Fibroblast of lung (primary cell): ENCODE measurements at regions not wholly inside any gene's neighbourhood (a gene's known extent, or its start where the extent isn't known, plus 50 kb on each side); places are given as distances from the start of the nearest gene placed in this dataset.

Experiments used
- DNase-seq, 2 donors: peaks; one replicate each; pipeline versions ENCODE4 v3.0.0 to v3.0.0-alpha.2; 2010; ENCODE audit warnings: low read depth in 2 of 2
- H2AFZ ChIP-seq: 2 replicates; pipeline ENCODE4 v1.5.1; 2012; ENCODE audit warnings: low read length, control low read depth, inconsistent platforms
- H3K27ac ChIP-seq: 2 replicates; pipeline ENCODE4 v1.5.1; 2011; ENCODE audit warnings: low read length, control low read depth; ENCODE audit not compliant: insufficient read depth
- H3K27me3 ChIP-seq: 2 replicates; pipeline ENCODE4 v1.5.1; 2011; ENCODE audit warnings: mild to moderate bottlenecking, low read length; ENCODE audit not compliant: control insufficient read depth, insufficient read depth
- H3K36me3 ChIP-seq: 2 replicates; pipeline ENCODE4 v1.5.1; 2011; ENCODE audit warnings: low read length; ENCODE audit not compliant: control insufficient read depth, insufficient read depth
- H3K4me1 ChIP-seq: 2 replicates; pipeline ENCODE4 v1.5.1; 2011; ENCODE audit warnings: low read length; ENCODE audit not compliant: control insufficient read depth, insufficient read depth; ENCODE audit errors: extremely low read depth
- H3K4me2 ChIP-seq: 2 replicates; pipeline ENCODE4 v1.5.1; 2011; ENCODE audit warnings: low read length, control low read depth; ENCODE audit not compliant: insufficient read depth; ENCODE audit errors: extremely low read depth
- H3K4me3 ChIP-seq, 4 experiments: fragments of 200-600 bp in 1 of 4; sonication (generic) in 1 of 4; replicated peaks in 1 of 4; 2 replicates each; pipeline ENCODE4 v1.5.1; 2011 to 2016; ENCODE audit warnings: low read length in 4 of 4, low read depth in 3 of 4, mild to moderate bottlenecking in 3 of 4, control low read depth in 2 of 4, inconsistent platforms in 1 of 4, mixed read lengths in 1 of 4; ENCODE audit not compliant: insufficient read depth in 1 of 4; ENCODE audit errors: control extremely low read depth in 1 of 4
- H3K79me2 ChIP-seq: 2 replicates; pipeline ENCODE4 v1.5.1; 2012; ENCODE audit warnings: mild to moderate bottlenecking, low read length, inconsistent platforms; ENCODE audit not compliant: control insufficient read depth, insufficient read depth
- H3K9ac ChIP-seq: 2 replicates; pipeline ENCODE4 v1.5.1; 2011; ENCODE audit warnings: mild to moderate bottlenecking, low read length, control low read depth; ENCODE audit not compliant: insufficient read depth
- H3K9me3 ChIP-seq: 2 replicates; pipeline ENCODE4 v1.5.1; 2012; ENCODE audit warnings: low read depth, low read length; ENCODE audit not compliant: control insufficient read depth, insufficient read depth
- H4K20me1 ChIP-seq: 2 replicates; pipeline ENCODE4 v1.5.1; 2011; ENCODE audit warnings: low read length; ENCODE audit not compliant: control insufficient read depth, insufficient read depth; ENCODE audit errors: extremely low read depth
- EZH2 ChIP-seq: IDR thresholded peaks from 2 replicates; pipeline ENCODE4 v1.5.1; 2012; ENCODE audit warnings: low read length, control low read depth, mild to moderate bottlenecking; ENCODE audit errors: missing control alignments
- TF ChIP-seq, protein P1 (sequence below), 2 donors: IDR thresholded peaks in 1 of 2; conservative IDR thresholded peaks in 1 of 2; 1 replicate in 1 of 2; 2 replicates in 1 of 2; pipeline ENCODE4 v1.5.1; 2011 to 2012; ENCODE audit warnings: low read length in 2 of 2, control low read depth in 1 of 2, inconsistent platforms in 1 of 2, low read depth in 1 of 2, mild to moderate bottlenecking in 1 of 2

DNA sequence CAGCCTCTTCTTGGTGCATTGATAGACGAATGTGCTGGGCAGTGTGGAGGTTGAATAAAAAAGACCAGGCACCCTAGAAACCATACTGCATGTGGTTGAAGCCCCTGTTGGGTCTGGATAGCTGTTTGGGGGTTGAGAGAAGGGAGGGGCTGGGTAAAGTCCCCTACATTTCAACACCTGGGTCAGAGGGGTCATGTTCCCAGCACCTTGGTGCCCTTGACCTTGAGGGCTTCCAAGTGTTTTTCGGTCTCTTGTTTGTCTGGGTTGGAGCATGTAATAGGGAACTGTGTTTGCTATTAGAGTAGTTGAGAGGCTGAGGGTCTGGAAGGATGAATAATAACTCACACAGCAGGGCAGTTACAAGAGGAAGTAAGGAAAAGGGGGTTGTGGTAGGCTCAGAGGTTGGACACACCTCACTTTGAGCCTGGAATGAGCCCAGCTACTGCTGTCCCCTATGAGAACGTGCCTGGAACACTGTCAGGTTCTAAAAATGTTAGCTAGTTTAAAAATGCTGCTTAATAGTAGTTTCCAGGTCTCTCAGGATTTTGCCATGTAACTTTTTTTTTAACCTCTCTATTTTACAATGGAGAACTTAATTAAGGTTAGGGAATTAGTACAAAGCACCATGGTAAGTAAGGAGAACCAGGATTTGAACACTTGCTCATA lies 155.2 kb upstream of the SPRY4 start:
- Histone ChIP-seq H3K9me3 (no peaks in the 10 kb centered on the region), H4K20me1 (no peaks in the 10 kb centered on the region), H3K79me2 (no peaks in the 10 kb centered on the region)

DNA sequence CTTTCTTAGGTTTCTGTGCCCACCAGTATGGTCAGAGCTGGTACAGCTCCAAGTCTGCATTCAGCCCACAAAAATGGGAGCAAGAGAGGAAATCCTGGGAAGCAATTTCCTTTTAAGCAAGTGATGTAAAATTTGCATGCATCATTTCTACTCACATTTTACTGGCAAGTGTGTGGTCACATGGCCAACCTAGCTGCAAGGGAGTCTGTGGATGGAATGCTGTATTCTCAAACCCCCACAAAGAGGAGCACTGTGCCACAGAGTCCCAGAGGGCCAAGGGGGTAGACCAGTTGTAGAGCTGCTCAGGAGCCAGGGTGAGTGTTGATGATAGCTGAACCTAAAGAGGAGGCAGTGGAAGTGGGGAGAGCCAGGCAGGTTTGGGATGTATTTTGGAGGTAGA lies 154.3 kb upstream of the SPRY4 start:
- Histone ChIP-seq H3K27ac (no peak overlapping the region), H3K4me3 (no peak overlapping the region), H3K27me3 (no peaks in the 10 kb centered on the region), H3K4me1 (peaks cover under 1% of the 10 kb centered on the region), H3K9ac (no peak overlapping the region), H3K36me3 (no peaks in the 10 kb centered on the region), H2AFZ (no peak overlapping the region), H3K79me2 (no peaks in the 10 kb centered on the region), H4K20me1 (no peaks in the 10 kb centered on the region), H3K4me2 (no peak overlapping the region), H3K9me3 (no peaks in the 10 kb centered on the region)
- TF ChIP-seq EZH2: no peak
- TF ChIP-seq, protein P1, sequence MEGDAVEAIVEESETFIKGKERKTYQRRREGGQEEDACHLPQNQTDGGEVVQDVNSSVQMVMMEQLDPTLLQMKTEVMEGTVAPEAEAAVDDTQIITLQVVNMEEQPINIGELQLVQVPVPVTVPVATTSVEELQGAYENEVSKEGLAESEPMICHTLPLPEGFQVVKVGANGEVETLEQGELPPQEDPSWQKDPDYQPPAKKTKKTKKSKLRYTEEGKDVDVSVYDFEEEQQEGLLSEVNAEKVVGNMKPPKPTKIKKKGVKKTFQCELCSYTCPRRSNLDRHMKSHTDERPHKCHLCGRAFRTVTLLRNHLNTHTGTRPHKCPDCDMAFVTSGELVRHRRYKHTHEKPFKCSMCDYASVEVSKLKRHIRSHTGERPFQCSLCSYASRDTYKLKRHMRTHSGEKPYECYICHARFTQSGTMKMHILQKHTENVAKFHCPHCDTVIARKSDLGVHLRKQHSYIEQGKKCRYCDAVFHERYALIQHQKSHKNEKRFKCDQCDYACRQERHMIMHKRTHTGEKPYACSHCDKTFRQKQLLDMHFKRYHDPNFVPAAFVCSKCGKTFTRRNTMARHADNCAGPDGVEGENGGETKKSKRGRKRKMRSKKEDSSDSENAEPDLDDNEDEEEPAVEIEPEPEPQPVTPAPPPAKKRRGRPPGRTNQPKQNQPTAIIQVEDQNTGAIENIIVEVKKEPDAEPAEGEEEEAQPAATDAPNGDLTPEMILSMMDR (conservative IDR thresholded peaks at IDR 0.05 in 1 of 2, IDR thresholded peaks at IDR 0.05 in 1 of 2; ENCODE audit: low read depth in 1 of 2, low read length in 2 of 2): no peak
- DNase-seq: no peak

More for the DNA sequence above, 155.2 kb upstream of the SPRY4 start:
- TF ChIP-seq EZH2: no peak
- TF ChIP-seq, protein P1 (conservative IDR thresholded peaks at IDR 0.05 in 1 of 2, IDR thresholded peaks at IDR 0.05 in 1 of 2; ENCODE audit: low read depth in 1 of 2, low read length in 2 of 2): no peak
- no peak overlapping the region for H3K9ac ChIP-seq
- no peak overlapping the region for H3K4me2 ChIP-seq
- no peak overlapping the region for H3K4me3 ChIP-seq
- DNase-seq: no peak
- no peaks in the 10 kb centered on the region for H3K36me3 ChIP-seq
- H3K27ac ChIP-seq: no peak overlapping the region
- H2AFZ ChIP-seq: no peak overlapping the region
- H3K4me1 ChIP-seq: no peaks in the 10 kb centered on the region
- no peaks in the 10 kb centered on the region for H3K27me3 ChIP-seq

DNA sequence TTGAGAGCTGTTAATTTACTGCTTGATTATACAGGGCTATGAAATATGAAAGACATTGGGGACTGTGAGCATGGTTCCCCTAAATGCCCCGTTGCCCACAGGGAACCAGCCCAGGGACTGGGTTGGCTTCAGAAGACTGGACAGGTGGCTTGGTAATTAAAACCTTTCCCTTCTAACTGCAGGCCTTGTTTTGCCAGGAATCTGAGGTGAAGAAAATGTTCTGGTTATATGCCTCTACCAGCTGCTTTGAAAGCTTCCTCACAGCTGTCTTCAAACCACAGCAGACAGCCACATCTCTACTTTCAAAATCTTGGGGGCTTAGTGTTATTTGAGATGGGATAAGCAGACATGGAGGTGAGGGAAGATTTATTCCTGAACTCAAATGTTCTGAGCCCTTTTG lies 153.3 kb upstream of the SPRY4 start:
- H3K79me2 ChIP-seq: no peaks in the 10 kb centered on the region

More for the DNA sequence above, 153.3 kb upstream of the SPRY4 start:
- H3K9ac ChIP-seq: no peak overlapping the region
- H3K4me2 ChIP-seq: no peak overlapping the region
- H3K27ac ChIP-seq: no peak overlapping the region
- H3K4me3 ChIP-seq: no peak overlapping the region
- peaks cover 2% of the 10 kb centered on the region for H3K4me1 ChIP-seq
- H3K27me3 ChIP-seq: no peaks in the 10 kb centered on the region
- H2AFZ ChIP-seq: no peak overlapping the region
- H3K36me3 ChIP-seq: no peaks in the 10 kb centered on the region
- H4K20me1 ChIP-seq: no peaks in the 10 kb centered on the region
- TF ChIP-seq EZH2: no peak
- TF ChIP-seq, protein P1 (conservative IDR thresholded peaks at IDR 0.05 in 1 of 2, IDR thresholded peaks at IDR 0.05 in 1 of 2; ENCODE audit: low read depth in 1 of 2, low read length in 2 of 2): no peak
- H3K9me3 ChIP-seq: no peaks in the 10 kb centered on the region
- no peak for DNase-seq
